HCT116 (cell line): ENCODE measurements at regions not wholly inside any gene's neighbourhood (a gene's known extent, or its start where the extent isn't known, plus 50 kb on each side); places are given as distances from the start of the nearest gene placed in this dataset.
"Not testable (repeated sequence)": the region's sequence is repeated elsewhere in the genome, so short reads cannot be mapped to it uniquely, and the experiment has no call there.

Source experiments
- ATAC-seq: fragments of 200-7000 bp; cut with Tn5 transposase; 2 replicates; pipeline ENCODE4 v1.9.1; 2020; ENCODE audit warnings: mild to moderate bottlenecking, moderate library complexity
- BruUV-seq: library from RNA; stranded (reverse); fragments of 400-500 nt; replicated peaks from 2 replicates; lab custom pipeline; 2021; lab: Mats Ljungman, UMichigan
- CTCF ChIA-PET: fragments of 300-600 bp; sonication (Branson Sonifier 250); formaldehyde crosslinking; loops from one replicate; lab custom pipeline; 2021; ENCODE audit warnings: antibody characterized with exemption; lab: Charles Lee
- POLR2A ChIA-PET: fragments of 300-600, 350-600 bp; sonication (Branson Sonifier 250); formaldehyde crosslinking; loops from one replicate; lab custom pipeline; 2021; ENCODE audit warnings: antibody characterized with exemption; lab: Charles Lee
- RAD21 ChIA-PET, 2 experiments: fragments of 300-600 bp; sonication (Branson Sonifier 250); formaldehyde crosslinking; loops; one replicate each; lab custom pipeline; 2023; ENCODE audit warnings: low total read pairs in 2 of 2; ENCODE audit not compliant: uncharacterized antibody in 2 of 2, unreplicated experiment in 2 of 2, low non-redundant PET in 1 of 2; lab: Charles Lee
- DNase-seq: peaks from one replicate; pipeline ENCODE4 v3.0.0-alpha.2; 2010; ENCODE audit warnings: low read depth, low spot score
- H2AFZ ChIP-seq: fragments of 200-600 bp; shearing (Covaris generic), sonication (generic); 2 replicates; pipeline ENCODE4 v1.6.1; 2017; ENCODE audit warnings: low read depth, mixed run types, mixed read lengths, antibody characterized with exemption, low read length; ENCODE audit not compliant: poor library complexity, severe bottlenecking
- H3K27ac ChIP-seq: 2 replicates; pipeline ENCODE4 v1.5.1; 2012; ENCODE audit warnings: low read depth, low read length
- H3K27me3 ChIP-seq: fragments of 200-600 bp; sonication (generic); 2 replicates; pipeline ENCODE4 v1.6.1; 2016; ENCODE audit warnings: mixed run types, low read length, mixed read lengths; ENCODE audit not compliant: insufficient read depth
- H3K36me3 ChIP-seq, 2 experiments: fragments of 200-500 bp in 1 of 2; fragments of 200-600 bp in 1 of 2; sonication (Bioruptor generic) in 1 of 2; sonication (generic) in 1 of 2; 2 replicates each; pipeline versions ENCODE4 v1.5.1 to v1.6.1; 2014 to 2016; ENCODE audit warnings: low read length in 2 of 2, inconsistent platforms in 1 of 2, mixed read lengths in 1 of 2, mixed run types in 1 of 2; ENCODE audit not compliant: insufficient read depth in 2 of 2, control insufficient read depth in 1 of 2
- H3K4me1 ChIP-seq, 2 experiments: fragments of 200-600 bp in 1 of 2; sonication (generic) in 1 of 2; 2 replicates each; pipeline versions ENCODE4 v1.5.1 to v1.6.1; 2012 to 2017; ENCODE audit warnings: low read length in 2 of 2, inconsistent platforms in 1 of 2, mild to moderate bottlenecking in 1 of 2, mixed read lengths in 1 of 2, mixed run types in 1 of 2, moderate library complexity in 1 of 2; ENCODE audit not compliant: insufficient read depth in 2 of 2, control insufficient read depth in 1 of 2
- H3K4me2 ChIP-seq: fragments of 200-600 bp; sonication (generic); 2 replicates; pipeline ENCODE4 v1.6.1; 2017; ENCODE audit warnings: mixed run types, low read length, mixed read lengths
- H3K4me3 ChIP-seq, 2 experiments: fragments of 200-600 bp in 1 of 2; sonication (generic) in 1 of 2; replicated peaks in 1 of 2; 2 replicates each; pipeline ENCODE4 v1.5.1; 2011 to 2016; ENCODE audit warnings: low read length in 2 of 2, control low read depth in 1 of 2, low read depth in 1 of 2, mild to moderate bottlenecking in 1 of 2, mixed read lengths in 1 of 2, mixed run types in 1 of 2
- H3K79me2 ChIP-seq: fragments of 200-600 bp; sonication (generic); 2 replicates; pipeline ENCODE4 v1.6.1; 2017; ENCODE audit warnings: mild to moderate bottlenecking, mixed run types, low read length, moderate library complexity, mixed read lengths; ENCODE audit not compliant: insufficient read depth
- H3K9ac ChIP-seq: fragments of 200-600 bp; sonication (generic); 2 replicates; pipeline ENCODE4 v1.6.1; 2016; ENCODE audit warnings: low read length, mixed read lengths
- H3K9me2 ChIP-seq: fragments of 200-600 bp; sonication (generic), shearing (Covaris generic); 2 replicates; pipeline ENCODE4 v1.6.1; 2017; ENCODE audit warnings: mixed run types, mild to moderate bottlenecking, moderate library complexity; ENCODE audit not compliant: insufficient read depth
- H3K9me3 ChIP-seq, 2 experiments: fragments of 200-500 bp in 1 of 2; fragments of 200-600 bp in 1 of 2; sonication (Bioruptor generic) in 1 of 2; sonication (generic) in 1 of 2; 2 replicates each; pipeline ENCODE4 v1.6.1; 2014 to 2017; ENCODE audit warnings: low read length in 2 of 2, mixed read lengths in 2 of 2, inconsistent platforms in 1 of 2, low read depth in 1 of 2, mild to moderate bottlenecking in 1 of 2, mixed run types in 1 of 2, moderate library complexity in 1 of 2; ENCODE audit not compliant: control insufficient read depth in 1 of 2, insufficient read depth in 1 of 2
- H4K20me1 ChIP-seq: fragments of 200-600 bp; sonication (generic), shearing (Covaris generic); 2 replicates; pipeline ENCODE4 v1.6.1; 2017; ENCODE audit warnings: mixed run types, mild to moderate bottlenecking, moderate library complexity; ENCODE audit not compliant: insufficient read depth
- CEBPB ChIP-seq: IDR thresholded peaks from 2 replicates; pipeline ENCODE4 v1.6.1; 2012; ENCODE audit warnings: low read depth
- EZH2phosphoT487 ChIP-seq: fragments of 200-600 bp; IDR thresholded peaks from 2 replicates; pipeline ENCODE4 v1.6.1; 2018; ENCODE audit warnings: antibody characterized with exemption, borderline replicate concordance
- FOSL1 ChIP-seq: IDR thresholded peaks from 2 replicates; pipeline ENCODE4 v1.6.1; 2012; ENCODE audit warnings: low read depth
- JUND ChIP-seq: IDR thresholded peaks from 2 replicates; pipeline ENCODE4 v1.6.1; 2012
- SIN3A ChIP-seq: IDR thresholded peaks from 2 replicates; pipeline ENCODE4 v1.6.1; 2012; ENCODE audit warnings: low read depth
- TCF7L2 ChIP-seq: IDR thresholded peaks from 2 replicates; pipeline ENCODE4 v1.7.0; 2011; ENCODE audit warnings: borderline replicate concordance, inconsistent platforms; ENCODE audit not compliant: insufficient read depth, insufficient read length; ENCODE audit errors: extremely low read depth
- intact Hi-C: fragments of 100-400 bp; cut with micrococcal nuclease; formaldehyde crosslinking; loops from 2 replicates; pipeline ENCODE4 v1.10.0; 2022

- Histone ChIP-seq H3K79me2 (peaks cover 13% of the 10 kb centered on the region; the same call in 1 of the 2 replicates), H3K4me1 (peaks cover 33 to 34% of the 10 kb centered on the region in 2 experiments)
- H3K36me3 ChIP-seq, H3K9ac ChIP-seq, H3K27me3 ChIP-seq, H3K9me2 ChIP-seq, intact Hi-C loops, H3K4me2 ChIP-seq, H3K9me3 ChIP-seq, RAD21 ChIA-PET, POLR2A ChIA-PET, H4K20me1 ChIP-seq, H3K27ac ChIP-seq, H2AFZ ChIP-seq, CTCF ChIA-PET, H3K4me3 ChIP-seq, BruUV-seq, DNase-seq, ATAC-seq: not testable (repeated sequence)
Observed at GRCh38 chr14:53837656-53838055, 119.0 kb downstream of the BMP4 start.

GRCh38 chr14:53836551-53836950 is 120.1 kb downstream of the BMP4 start:
- Histone ChIP-seq H3K27ac (peak overlapping the region; percentile 17; the same call in 1 of the 2 replicates), H3K9me3 (no peaks in the 10 kb centered on the region), H2AFZ (no peak overlapping the region), H3K27me3 (no peaks in the 10 kb centered on the region), H3K79me2 (peaks cover 15% of the 10 kb centered on the region; the same call in 1 of the 2 replicates)
- intact Hi-C loops, result no loop called here
- TF ChIP-seq JUND, result no peak
- TF ChIP-seq FOSL1, result no peak
- no peak for TF ChIP-seq CEBPB
- no peak for TF ChIP-seq TCF7L2
- no peak for TF ChIP-seq EZH2phosphoT487
- TF ChIP-seq SIN3A, result no peak
- TF ChIP-seq, all 23 proteins: peak for 0
- Histone ChIP-seq H3K9ac (no peak overlapping the region), H3K9me2 (no peaks in the 10 kb centered on the region), H4K20me1 (no peaks in the 10 kb centered on the region), H3K4me1 (peaks cover 22 to 25% of the 10 kb centered on the region in 2 experiments), H3K4me2 (no peak overlapping the region), H3K4me3 (no peak overlapping the region), H3K36me3 (0 out of 4 replicates have a peak, but pooled peaks cover 0 to 4% of the 10 kb centered on the region in 2 experiments)
- POLR2A ChIA-PET, result no interaction called here
- RAD21 ChIA-PET, result no interaction called here
- CTCF ChIA-PET, result no interaction called here
- no peak for DNase-seq
- BruUV-seq, result no TSS peak
- no peak for ATAC-seq
